ENCODE measurements at regions not wholly inside any gene's neighbourhood (a gene's known extent, or its start where the extent isn't known, plus 50 kb on each side); places are given as distances from the start of the nearest gene placed in this dataset.
"Not testable (repeated sequence)": the region's sequence is repeated elsewhere in the genome, so short reads cannot be mapped to it uniquely, and the experiment has no call there.

DNA sequence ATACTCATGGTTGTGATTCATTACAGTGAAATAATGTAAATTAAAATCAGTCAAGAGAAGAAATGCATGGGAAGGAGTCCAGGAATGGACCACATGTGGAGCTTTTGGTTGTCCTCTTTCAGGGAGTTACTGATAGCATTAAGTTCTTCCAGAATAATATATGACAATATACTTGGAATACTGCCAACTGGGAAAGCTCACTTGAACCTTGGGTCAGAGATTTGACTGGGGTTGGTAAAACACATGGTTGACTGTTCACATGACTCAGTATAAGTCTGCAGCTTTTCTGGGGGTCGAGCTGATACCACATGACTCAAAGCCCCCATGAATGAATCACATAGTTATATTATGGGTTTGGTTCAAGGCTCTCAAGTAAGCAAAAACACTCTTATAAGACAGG is 1109.0 kb upstream of the CHAC2 start:
- peak; percentile 89 for DNase-seq

DNA sequence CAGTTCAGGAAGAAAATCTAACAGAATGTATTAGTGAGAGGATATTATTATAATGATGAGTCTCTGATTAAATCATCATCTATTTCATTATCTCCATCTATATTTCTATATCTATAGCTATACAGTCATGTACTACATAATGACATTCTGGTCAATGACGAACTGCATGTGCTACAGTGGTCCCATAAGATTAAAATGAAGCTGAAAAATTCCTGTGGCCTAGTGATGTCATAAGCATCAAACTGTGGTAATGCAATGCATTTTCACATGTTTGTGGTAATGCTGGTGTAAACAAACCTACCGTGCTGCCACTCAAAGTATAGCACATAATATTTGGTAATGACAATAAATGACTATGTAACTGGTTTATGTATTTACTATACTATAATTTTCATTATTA is 1127.9 kb upstream of the CHAC2 start:
- DNase-seq: no peak

DNA sequence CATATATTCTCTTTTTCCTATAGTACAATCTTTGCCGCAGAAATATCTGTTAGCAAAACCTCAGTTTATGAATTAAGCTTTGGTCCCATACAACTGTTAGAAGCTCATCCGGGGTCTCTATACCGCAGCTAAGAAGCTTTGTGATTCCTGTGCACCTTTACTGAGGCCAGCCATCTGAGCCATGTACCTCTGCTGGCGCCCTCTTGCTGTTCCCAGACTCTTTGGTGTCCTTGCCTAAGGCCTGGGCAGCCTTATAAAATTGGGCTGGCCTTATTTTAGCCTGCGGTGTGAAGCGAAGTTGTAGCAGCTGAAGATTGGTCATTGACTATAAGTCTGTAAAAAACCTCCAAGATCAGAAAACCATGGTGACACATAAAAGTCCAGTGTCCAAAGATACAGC is 1135.1 kb upstream of the CHAC2 start:
- no peak for DNase-seq

DNA sequence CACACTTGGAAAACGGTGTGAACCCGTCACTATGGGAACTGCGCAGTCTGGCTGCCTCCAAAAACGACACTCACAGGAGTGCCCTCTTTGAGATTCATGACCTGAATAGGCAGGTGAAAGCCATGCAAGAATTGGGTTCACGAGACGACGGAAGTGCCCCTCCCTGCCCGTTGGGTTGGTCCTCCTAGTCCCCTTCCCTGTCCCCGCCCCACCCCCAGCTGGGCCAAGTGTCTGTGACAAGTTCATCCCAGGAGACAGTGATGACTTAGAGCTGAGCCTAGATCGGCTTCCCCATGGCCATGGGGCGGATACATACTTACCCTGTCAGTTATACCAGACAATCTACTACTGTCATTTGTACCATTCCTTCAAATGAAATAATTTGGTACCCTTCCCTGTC is 1137.7 kb upstream of the CHAC2 start:
- DNase-seq: no peak

DNA sequence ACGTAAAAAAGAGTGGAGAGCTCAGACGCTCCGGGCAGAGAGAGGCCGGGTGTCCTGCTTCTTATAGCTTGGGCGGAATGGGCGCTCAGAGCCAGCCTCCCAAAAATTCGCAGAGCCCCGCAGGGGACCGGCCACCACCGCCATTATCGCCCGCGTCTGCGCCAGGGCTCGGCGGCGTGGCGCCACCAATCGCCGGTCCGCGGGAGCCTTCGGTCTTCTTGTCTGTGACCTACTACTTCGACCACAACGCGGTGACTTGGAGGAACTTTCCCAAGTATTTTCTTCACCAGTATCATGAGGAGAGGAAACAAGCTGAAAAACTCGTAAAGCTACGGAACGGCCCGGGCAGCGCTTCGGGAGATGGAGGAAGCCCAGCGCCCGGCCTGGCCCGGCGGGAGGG is 1138.1 kb upstream of the CHAC2 start:
- DNase-seq: no peak

DNA sequence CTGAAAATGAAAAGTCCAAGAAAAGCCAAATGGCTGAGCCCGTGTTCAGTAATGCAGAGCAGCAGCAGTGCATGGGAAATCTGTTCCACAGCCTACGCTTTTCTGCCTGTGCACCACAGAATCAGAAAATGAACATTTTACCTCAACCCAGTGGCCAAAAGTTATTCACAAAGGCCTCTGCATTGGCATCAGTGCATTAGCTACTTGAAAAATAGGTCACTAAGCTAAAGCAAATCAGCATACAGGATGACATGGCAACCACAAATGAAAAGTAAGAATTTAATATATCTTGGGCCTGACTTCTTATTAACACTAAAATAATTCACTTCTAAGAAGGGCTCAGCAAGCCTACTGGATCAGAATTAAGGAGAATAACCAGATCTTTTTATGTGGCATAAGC is 1145.3 kb upstream of the CHAC2 start:
- DNase-seq: no peak

DNA sequence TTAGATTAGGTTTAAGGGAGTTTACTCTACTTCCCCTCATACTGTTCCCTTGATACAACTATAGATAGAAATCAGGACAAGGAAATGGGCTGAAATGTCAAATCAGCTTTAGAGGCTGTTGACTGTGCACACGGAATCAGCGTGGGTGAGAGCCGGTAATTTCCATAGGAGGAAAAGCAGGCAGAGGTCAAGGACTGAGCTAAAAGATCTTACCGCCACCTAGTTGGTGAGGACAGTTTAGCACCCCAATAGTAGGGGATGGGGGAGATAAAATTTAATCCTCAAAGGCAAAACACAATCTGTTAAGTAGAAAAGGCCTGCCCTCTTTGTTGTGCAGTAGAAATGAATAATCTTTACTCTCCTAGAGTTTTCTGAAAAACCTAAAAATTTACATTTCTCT is 1154.5 kb upstream of the CHAC2 start:
- no peak for DNase-seq

- DNase-seq: no peak
Observed at GRCh38 chr2:52611759-52612158, 1155.8 kb upstream of the CHAC2 start.

GRCh38 chr2:52608030-52608429 is 1159.6 kb upstream of the CHAC2 start:
- DNase-seq: no peak

DNA sequence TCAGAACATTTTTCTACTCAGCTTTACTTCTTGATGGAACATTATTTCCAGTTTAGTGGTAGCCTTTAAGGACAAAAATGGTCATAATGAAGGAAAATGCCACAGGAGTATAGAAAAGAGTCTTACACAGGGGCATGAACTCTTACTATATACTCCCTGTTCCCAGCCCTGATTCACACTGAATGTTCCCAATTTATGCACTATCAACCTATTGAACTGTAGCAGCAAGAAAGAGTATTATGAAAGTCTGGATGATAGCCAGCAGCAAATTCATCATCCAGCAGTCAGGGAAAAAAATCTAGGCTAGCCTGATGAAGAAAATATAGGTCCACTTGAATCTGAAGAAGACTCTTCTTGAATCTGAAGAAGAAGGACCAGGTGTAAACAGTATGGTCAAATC is 1170.3 kb upstream of the CHAC2 start:
- DNase-seq: no peak

- no peak for DNase-seq
Observed at GRCh38 chr2:52594026-52594425, 1173.6 kb upstream of the CHAC2 start.

DNA sequence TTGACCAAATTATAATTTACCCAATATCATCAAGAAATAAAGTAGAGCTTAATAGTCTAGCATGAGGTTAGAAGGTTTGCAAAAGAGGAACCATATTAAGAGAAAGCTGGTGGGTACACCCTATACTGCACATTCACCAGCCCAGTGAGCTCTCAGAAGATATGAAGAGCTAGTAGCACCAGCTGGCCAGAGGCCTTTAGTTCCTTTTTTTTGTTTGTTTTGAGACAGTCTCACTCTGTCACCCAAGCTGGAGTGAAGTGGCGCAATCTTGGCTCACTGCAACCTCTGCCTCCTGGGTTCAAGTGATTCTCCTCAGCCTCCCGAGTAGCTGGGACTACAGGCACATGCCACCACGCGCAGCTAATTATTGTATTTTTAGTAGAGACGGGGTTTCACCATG is 1183.5 kb upstream of the CHAC2 start:
- not testable (repeated sequence) for DNase-seq

GRCh38 chr2:52572469-52572894 is 1195.1 kb upstream of the CHAC2 start:
- no peak for DNase-seq

GRCh38 chr2:52571380-52572347 is 1195.9 kb upstream of the CHAC2 start:
- DNase-seq: no peak

- no peak for DNase-seq
Observed at GRCh38 chr2:52570716-52571115, 1196.9 kb upstream of the CHAC2 start.

- no peak for DNase-seq
Observed at GRCh38 chr2:52563151-52563550, 1204.5 kb upstream of the CHAC2 start.

DNA sequence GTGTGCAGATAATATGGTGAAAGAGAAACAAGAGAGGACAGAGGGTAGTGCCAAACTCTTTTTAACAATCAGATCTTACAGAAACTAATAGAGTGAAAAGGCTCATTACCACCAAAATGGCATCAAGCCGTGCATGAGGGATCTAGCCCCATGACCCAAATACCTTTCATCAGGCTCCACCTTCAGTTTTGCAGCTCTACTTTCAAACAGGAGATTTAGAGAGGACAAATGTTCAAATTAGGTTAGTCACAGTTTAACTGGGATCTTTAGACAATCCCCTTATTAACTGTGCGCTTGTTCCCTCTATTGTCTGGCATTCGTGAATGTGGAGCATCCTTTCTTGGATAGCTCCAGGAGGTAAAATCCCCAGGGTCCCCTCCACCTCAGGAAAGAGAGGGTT is 1209.3 kb upstream of the CHAC2 start:
- DNase-seq: no peak

- DNase-seq: no peak
Observed at GRCh38 chr2:52542297-52542696, 1225.3 kb upstream of the CHAC2 start.

GRCh38 chr2:52539026-52539970 is 1228.3 kb upstream of the CHAC2 start:
- no peak for DNase-seq

DNA sequence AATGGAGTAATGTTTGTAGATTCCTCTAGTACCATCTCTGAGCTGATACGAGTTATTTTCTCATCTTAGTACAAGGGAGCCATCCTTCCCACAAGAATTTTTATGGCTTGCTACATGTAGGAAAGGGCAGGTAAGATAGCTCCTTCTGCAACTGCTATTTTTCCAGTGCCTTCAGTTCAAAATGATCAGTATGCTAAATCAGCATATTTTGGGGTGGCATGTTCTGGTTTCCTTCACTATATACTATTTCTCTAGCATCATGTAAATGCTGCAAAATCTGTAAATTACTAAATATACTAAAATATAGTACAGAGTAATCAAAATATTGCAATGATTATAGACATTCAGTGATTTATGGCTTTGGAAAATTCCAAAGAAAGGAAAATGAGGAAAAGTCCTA is 1230.0 kb upstream of the CHAC2 start:
- no peak for DNase-seq

DNA sequence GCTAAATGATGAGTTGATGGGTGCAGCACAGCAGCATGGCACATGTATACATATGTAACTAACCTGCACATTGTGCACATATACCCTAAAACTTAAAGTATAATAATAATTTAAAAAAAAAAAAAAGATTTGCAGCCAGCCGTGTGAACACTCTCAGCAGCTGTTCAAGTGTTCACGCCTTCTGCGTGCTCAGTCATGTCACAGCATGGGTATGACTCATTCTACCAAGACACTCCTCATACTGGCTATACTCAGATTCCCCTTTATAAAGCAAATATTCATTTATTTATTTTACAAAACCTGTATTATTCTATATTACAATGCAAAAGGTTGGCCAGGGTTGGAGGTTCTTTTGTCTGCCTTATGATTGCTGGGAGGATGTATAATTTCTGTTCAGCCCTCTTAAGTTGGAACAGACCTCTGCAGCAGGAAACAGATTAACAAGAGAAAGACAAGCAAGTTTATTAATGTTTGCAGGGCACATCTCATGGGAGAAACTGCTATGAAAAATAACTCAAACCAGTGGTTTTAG is 1230.6 kb upstream of the CHAC2 start:
- no peak for DNase-seq

DNA sequence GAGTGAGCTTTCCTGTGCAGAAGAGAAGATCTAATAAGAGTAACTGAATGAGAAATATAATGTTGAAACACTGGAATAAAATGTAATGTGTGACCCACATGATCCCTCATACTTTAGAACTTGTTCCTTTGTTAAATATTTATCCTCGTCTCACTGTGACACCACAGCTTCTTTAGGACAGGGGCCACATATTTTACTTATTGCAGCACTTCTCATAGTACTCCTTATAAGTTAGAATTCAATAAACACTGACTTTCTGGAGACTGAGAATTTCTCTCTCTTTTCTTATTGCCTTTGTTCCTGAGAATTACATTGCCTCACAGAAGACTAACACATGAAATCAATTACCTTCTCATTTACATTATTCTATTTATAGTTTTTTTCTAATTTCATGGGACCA is 1234.6 kb upstream of the CHAC2 start:
- no peak for DNase-seq

- no peak for DNase-seq
Observed at GRCh38 chr2:52526735-52527134, 1240.9 kb upstream of the CHAC2 start.

GRCh38 chr2:52520644-52521043 is 1247.0 kb upstream of the CHAC2 start:
- DNase-seq: no peak

Measured in kidney glomerular epithelial cell (primary cell).